ENCODE measurements at regions not wholly inside any gene's neighbourhood (a gene's known extent, or its start where the extent isn't known, plus 50 kb on each side); places are given as distances from the start of the nearest gene placed in this dataset.
"Not testable (repeated sequence)": the region's sequence is repeated elsewhere in the genome, so short reads cannot be mapped to it uniquely, and the experiment has no call there.

DNA sequence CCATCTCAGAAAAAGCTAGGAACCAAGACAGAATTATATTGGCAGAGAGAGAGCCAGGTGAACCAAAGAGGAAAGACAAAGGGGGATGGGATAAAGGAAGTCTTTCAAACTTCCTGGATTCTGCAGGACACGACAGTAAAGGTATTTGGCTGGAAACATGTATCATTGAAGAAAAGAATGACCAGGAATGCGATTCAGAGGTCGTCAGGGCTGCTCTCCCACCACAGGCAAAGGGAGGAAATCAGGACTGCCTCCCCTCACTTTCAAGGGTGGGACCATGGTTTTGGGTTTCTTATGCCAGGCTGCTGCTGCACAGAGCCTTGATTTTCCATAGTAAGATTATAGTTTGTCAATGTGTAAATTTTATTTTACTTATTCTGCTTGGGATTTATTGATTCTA is 848.8 kb downstream of the BRINP3 start:
- DNase-seq = no peak

DNA sequence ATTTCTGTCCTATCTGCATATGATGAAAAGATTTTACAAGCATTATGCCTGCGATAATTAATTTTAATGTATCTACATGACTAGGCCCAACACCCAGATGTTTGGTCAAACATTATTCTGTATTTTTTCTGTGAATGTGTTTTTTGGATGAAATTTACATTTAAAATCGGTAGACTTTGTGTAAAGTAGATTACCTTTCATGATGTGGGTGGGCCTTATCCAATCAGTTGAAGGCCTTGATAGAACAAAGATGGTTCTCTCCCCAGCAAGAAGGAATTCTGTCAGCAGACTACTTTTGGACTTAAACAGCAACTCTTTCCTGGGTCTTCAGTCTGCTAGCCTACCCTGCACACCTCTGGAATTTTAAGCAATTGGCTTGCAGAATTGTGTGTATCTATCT is 844.0 kb downstream of the BRINP3 start:
- no peak for DNase-seq

GRCh38 chr1:189637041-189637440 is 840.6 kb downstream of the BRINP3 start:
- no peak for DNase-seq

- DNase-seq = not testable (repeated sequence)
These were observed 833.5 kb downstream of the BRINP3 start for GRCh38 chr1:189644156-189644555.

DNA sequence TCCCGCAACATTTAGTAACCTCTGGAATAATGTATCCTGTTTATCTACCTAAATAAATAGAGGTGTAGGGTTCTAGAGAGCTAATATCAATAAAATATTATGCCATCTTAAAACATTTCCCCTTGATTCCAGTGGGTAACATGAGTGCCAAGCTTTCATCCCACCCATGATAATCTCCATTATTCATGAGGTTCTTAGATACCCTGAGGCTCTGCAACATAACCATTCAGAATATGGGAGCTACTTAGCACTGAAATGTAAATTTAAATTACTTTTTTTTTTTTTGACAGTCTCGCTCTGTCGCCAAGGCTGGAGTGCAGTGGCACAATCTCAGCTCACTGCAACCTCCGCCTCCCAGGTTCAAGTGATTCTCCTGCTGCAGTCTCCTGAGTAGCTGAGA is 832.7 kb downstream of the BRINP3 start:
- no peak for DNase-seq

GRCh38 chr1:189646066-189646465 is 831.6 kb downstream of the BRINP3 start:
- no peak for DNase-seq

GRCh38 chr1:189654906-189655305 is 822.8 kb downstream of the BRINP3 start:
- DNase-seq = no peak

- DNase-seq = no peak
These were observed 820.8 kb downstream of the BRINP3 start for GRCh38 chr1:189656628-189657530.

DNA sequence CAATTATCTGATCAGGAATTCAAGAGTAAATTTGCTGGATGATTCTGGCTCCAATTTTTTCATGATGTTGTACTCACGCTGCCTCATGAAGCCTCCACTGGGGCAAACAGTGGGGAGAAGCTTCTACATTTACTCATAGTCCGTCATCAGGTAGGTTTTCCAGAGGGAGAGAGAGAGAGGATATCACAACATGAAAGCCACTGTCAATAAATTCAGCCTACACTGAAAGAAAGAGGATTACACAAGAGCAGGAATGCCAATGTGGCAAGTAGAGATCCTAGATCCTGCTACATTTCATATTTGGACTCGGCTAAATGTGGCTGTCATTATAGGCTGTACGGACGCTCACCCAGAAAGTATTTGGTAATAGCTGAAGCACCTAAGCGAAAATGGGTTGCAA is 819.9 kb downstream of the BRINP3 start:
- DNase-seq = no peak

GRCh38 chr1:189658381-189658780 is 819.3 kb downstream of the BRINP3 start:
- DNase-seq = no peak

DNA sequence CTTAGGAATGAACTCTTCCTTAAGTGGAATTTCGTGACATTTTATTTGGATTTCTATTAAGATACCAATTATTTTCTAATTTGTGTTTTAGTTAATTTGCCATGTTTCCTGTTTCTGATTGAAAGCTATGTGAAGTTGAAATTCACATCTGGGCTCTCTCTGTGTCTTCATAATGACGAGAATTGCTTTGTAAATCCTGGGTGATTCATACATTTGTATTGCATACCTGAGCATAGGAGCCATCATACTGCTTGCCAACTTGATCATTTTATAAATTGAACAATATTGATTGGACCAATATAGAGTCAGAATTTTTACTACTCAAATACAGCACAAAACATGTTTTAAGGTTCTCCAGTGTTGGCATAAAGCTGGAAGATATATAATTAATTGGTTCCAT is 817.9 kb downstream of the BRINP3 start:
- DNase-seq = no peak

DNA sequence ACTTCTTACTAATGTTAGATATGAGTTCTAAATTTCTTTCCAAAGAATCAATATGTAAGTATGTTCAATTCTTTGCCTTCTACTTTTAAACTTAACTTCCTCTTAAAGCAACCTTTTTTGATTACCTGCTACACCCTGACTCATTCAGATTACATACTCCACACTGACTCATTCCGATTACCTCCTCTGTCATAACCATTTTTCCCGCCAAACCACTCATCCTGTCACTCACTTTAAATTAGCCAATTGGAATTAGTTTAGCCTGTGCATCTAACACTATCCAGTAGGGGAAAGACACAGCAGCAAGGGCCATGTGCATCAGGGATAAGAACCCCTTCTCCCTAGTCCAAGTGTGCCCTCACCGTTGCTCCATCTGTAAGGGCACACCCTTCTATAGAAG is 815.5 kb downstream of the BRINP3 start:
- DNase-seq = no peak

GRCh38 chr1:189669846-189670245 is 807.8 kb downstream of the BRINP3 start:
- DNase-seq = no peak

- DNase-seq = no peak
These were observed 804.4 kb downstream of the BRINP3 start for GRCh38 chr1:189673217-189673616.

- no peak for DNase-seq
These were observed 801.9 kb downstream of the BRINP3 start for GRCh38 chr1:189675712-189676244.

DNA sequence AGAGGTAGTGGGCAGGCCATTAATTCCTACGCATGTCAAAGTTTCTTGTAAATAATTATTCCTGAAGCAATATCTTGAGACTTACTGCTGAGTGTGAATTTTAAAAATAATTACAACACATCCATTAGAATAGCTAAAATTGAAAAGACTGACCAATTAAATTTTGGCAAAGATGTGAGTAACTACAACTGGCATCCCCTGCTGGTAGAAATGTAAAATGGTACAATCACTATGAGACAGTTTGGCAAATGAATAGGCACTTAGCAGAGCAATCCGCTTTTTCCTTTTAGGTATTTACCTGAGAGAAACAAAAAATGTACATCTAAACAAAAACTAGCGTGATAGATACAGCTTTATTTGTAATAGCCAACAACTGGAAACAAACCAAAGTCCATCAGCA is 798.9 kb downstream of the BRINP3 start:
- DNase-seq = no peak

- DNase-seq = no peak
These were observed 796.3 kb downstream of the BRINP3 start for GRCh38 chr1:189681252-189681919.

GRCh38 chr1:189682591-189682990 is 795.1 kb downstream of the BRINP3 start:
- DNase-seq = no peak

- DNase-seq = no peak
These were observed 791.4 kb downstream of the BRINP3 start for GRCh38 chr1:189686288-189686687.

DNA sequence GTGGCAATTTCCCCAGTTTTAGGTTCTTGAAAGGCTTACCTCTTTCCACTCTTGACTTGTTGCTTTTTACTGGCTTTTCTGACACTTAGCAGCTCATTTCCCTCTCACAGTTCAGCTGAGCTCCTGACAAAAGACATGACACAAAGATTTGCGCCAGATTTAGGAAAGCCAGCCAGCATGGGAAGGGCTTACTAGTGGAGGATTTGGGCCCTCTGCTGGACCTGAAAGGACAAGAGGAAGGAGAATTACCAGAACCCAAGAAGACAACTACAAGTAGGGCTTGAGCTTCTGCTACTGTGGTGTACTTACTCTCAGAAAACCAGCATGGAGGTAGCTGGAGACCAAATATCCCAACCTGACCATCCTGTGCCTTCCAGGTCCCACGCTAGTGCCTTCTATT is 784.5 kb downstream of the BRINP3 start:
- no peak for DNase-seq

GRCh38 chr1:189696297-189696696 is 781.4 kb downstream of the BRINP3 start:
- no peak for DNase-seq

GRCh38 chr1:189697113-189697512 is 780.6 kb downstream of the BRINP3 start:
- no peak for DNase-seq

DNA sequence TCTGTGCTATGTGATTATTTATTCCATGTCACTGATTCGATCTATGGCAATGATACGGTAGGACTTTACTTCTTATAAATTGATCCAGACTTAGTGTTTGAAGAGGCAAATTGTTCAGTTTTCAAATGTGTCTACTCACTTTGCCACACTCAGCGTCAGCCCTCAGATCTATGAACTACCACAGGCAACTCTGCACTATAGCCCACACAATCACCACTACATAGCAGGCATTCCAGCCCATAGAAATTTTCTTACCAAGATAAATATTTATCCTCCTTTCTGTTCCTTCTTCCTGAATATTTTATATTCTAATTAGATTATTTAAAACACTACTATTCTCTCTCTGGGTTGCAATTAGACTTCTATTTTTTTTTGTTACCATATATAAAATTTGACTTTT is 776.1 kb downstream of the BRINP3 start:
- no peak for DNase-seq

DNA sequence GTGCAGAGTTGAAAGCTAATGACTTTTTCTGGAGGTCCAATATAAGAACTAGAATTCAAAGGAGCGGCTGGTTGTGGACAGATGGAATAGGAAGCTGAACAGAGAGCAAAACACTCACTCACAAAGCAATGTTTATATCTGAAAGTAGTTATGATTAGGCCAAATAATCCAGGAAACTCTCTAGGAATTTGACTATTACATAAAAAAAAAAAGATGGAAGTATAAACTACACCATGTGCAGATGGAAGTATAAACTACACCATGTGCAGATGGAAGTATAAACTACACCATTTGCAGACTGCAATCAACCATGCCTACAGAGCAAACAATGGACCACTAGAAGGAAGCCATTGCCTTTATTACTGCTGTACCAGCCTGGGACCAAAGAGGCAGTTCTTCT is 771.1 kb downstream of the BRINP3 start:
- no peak for DNase-seq
